ENCODE measurements at regions not wholly inside any gene's neighbourhood (a gene's known extent, or its start where the extent isn't known, plus 50 kb on each side); places are given as distances from the start of the nearest gene placed in this dataset.

GRCh38 chr12:124503305-124503704 is 64.1 kb downstream of the NCOR2 start:
- no peak for TF ChIP-seq CTCF (IDR thresholded peaks at IDR 0.05; ENCODE audit: low read depth, low read length, missing control alignments)
- no peak overlapping the region for H3K4me3 ChIP-seq (replicated peaks; ENCODE audit: low read depth, low read length)
- DNase-seq (ENCODE audit: extremely low read depth, low read depth) = no peak

GRCh38 chr12:124502379-124502778 is 65.0 kb downstream of the NCOR2 start:
- no peak for DNase-seq (ENCODE audit: extremely low read depth, low read depth)
- H3K4me3 ChIP-seq (replicated peaks; ENCODE audit: low read depth, low read length) = no peak overlapping the region
- no peak for TF ChIP-seq CTCF (IDR thresholded peaks at IDR 0.05; ENCODE audit: low read depth, low read length, missing control alignments)

- no peak for DNase-seq (ENCODE audit: extremely low read depth, low read depth)
- no peak for TF ChIP-seq CTCF (IDR thresholded peaks at IDR 0.05; ENCODE audit: low read depth, low read length, missing control alignments)
Measured at GRCh38 chr12:124501827-124502226, 65.6 kb downstream of the NCOR2 start.

GRCh38 chr12:124501112-124501561 is 66.3 kb downstream of the NCOR2 start:
- H3K4me3 ChIP-seq (replicated peaks; ENCODE audit: low read depth, low read length) = no peak overlapping the region
- no peak for DNase-seq (ENCODE audit: extremely low read depth, low read depth)
- no peak for TF ChIP-seq CTCF (IDR thresholded peaks at IDR 0.05; ENCODE audit: low read depth, low read length, missing control alignments)

More at GRCh38 chr12:124501827-124502226, 65.6 kb downstream of the NCOR2 start:
- H3K4me3 ChIP-seq (replicated peaks; ENCODE audit: low read depth, low read length) = no peak overlapping the region

- no peak for DNase-seq (ENCODE audit: extremely low read depth, low read depth)
- no peak overlapping the region for H3K4me3 ChIP-seq (replicated peaks; ENCODE audit: low read depth, low read length)
- no peak for TF ChIP-seq CTCF (IDR thresholded peaks at IDR 0.05; ENCODE audit: low read depth, low read length, missing control alignments)
Measured at GRCh38 chr12:124499898-124500244, 67.5 kb downstream of the NCOR2 start.

- TF ChIP-seq CTCF (IDR thresholded peaks at IDR 0.05; ENCODE audit: low read depth, low read length, missing control alignments) = peak; percentile 26
- no peak for DNase-seq (ENCODE audit: extremely low read depth, low read depth)
Measured at GRCh38 chr12:124499190-124499753, 68.1 kb downstream of the NCOR2 start.

More at GRCh38 chr12:124499190-124499753, 68.1 kb downstream of the NCOR2 start:
- no peak overlapping the region for H3K4me3 ChIP-seq (replicated peaks; ENCODE audit: low read depth, low read length)
